ENCODE measurements at regions not wholly inside any gene's neighbourhood (a gene's known extent, or its start where the extent isn't known, plus 50 kb on each side); places are given as distances from the start of the nearest gene placed in this dataset.

GRCh38 chr1:29907596-29907995 is 671.3 kb downstream of the PTPRU start:
- no peak for TF ChIP-seq CTCF (IDR thresholded peaks at IDR 0.05; ENCODE audit: low read depth, low read length, poor library complexity, severe bottlenecking)
- no peak for TF ChIP-seq EZH2phosphoT487 (IDR thresholded peaks at IDR 0.05; ENCODE audit: borderline replicate concordance, low read length)
